NCI-H524 (cell line): ENCODE measurements at regions not wholly inside any gene's neighbourhood (a gene's known extent, or its start where the extent isn't known, plus 50 kb on each side); places are given as distances from the start of the nearest gene placed in this dataset.

Experiments used
- DNase-seq, 2 experiments: peaks; one replicate each; lab custom pipeline; 2025; lab: John Stamatoyannopoulos, UW

GRCh38 chr22:48709453-48709852 is 1118.2 kb downstream of the BRD1 start:
- DNase-seq: no peak

GRCh38 chr22:48708558-48709245 is 1119.0 kb downstream of the BRD1 start:
- DNase-seq: no peak

GRCh38 chr22:48707763-48708557 is 1119.7 kb downstream of the BRD1 start:
- DNase-seq: peak; percentile 48 to 80

- DNase-seq: peak in 1 of 2 experiments; percentile 24
Measured at GRCh38 chr22:48706934-48707762, 1120.5 kb downstream of the BRD1 start.

- no peak for DNase-seq
Measured at GRCh38 chr22:48705917-48706605, 1121.6 kb downstream of the BRD1 start.

GRCh38 chr22:48705159-48705916 is 1122.3 kb downstream of the BRD1 start:
- DNase-seq: no peak

- no peak for DNase-seq
Measured at GRCh38 chr22:48704335-48704734, 1123.3 kb downstream of the BRD1 start.

GRCh38 chr22:48703265-48703941 is 1124.3 kb downstream of the BRD1 start:
- DNase-seq: no peak

GRCh38 chr22:48702573-48703264 is 1125.0 kb downstream of the BRD1 start:
- DNase-seq: no peak

GRCh38 chr22:48701296-48702030 is 1126.2 kb downstream of the BRD1 start:
- DNase-seq: peak in 1 of 2 experiments; percentile 41

- peak; percentile 95 to 98 for DNase-seq
Measured at GRCh38 chr22:48700566-48701295, 1126.9 kb downstream of the BRD1 start.

GRCh38 chr22:48700180-48700565 is 1127.5 kb downstream of the BRD1 start:
- peak in 1 of 2 experiments; percentile 46 for DNase-seq

GRCh38 chr22:48699511-48699910 is 1128.2 kb downstream of the BRD1 start:
- peak; percentile 5 to 25 for DNase-seq

GRCh38 chr22:48698618-48699017 is 1129.1 kb downstream of the BRD1 start:
- DNase-seq: no peak

- DNase-seq: no peak
Measured at GRCh38 chr22:48697694-48698276, 1129.9 kb downstream of the BRD1 start.

GRCh38 chr22:48697223-48697622 is 1130.5 kb downstream of the BRD1 start:
- no peak for DNase-seq

- no peak for DNase-seq
Measured at GRCh38 chr22:48696371-48696770, 1131.3 kb downstream of the BRD1 start.

- DNase-seq: no peak
Measured at GRCh38 chr22:48695731-48696305, 1131.9 kb downstream of the BRD1 start.
